ENCODE measurements at regions not wholly inside any gene's neighbourhood (a gene's known extent, or its start where the extent isn't known, plus 50 kb on each side); places are given as distances from the start of the nearest gene placed in this dataset.

- TF ChIP-seq ESRRA (IDR thresholded peaks at IDR 0.05; ENCODE audit: borderline replicate concordance, low read length) (no peak), USF2 (IDR thresholded peaks at IDR 0.05) (no peak), EHMT2 (IDR thresholded peaks at IDR 0.05; ENCODE audit: low read depth) (no peak), REST (IDR thresholded peaks at IDR 0.05) (no peak)
Observed at GRCh38 chr6:67459556-67459955, 1175.5 kb upstream of the ADGRB3 start.

All from A549 (cell line).